HG02938 (cell line): ENCODE measurements at regions not wholly inside any gene's neighbourhood (a gene's known extent, or its start where the extent isn't known, plus 50 kb on each side); places are given as distances from the start of the nearest gene placed in this dataset.
"Not testable (repeated sequence)": the region's sequence is repeated elsewhere in the genome, so short reads cannot be mapped to it uniquely, and the experiment has no call there.

ENCODE experiments used
- ATAC-seq: cut with Tn5 transposase; IDR thresholded peaks from one replicate; pipeline ENCODE4 v1.9.1; 2021; ENCODE audit warnings: mild to moderate bottlenecking, moderate library complexity; ENCODE audit not compliant: unreplicated experiment

- ATAC-seq: no peak
Measured at GRCh38 chrY:12212394-12212793, 488.6 kb upstream of the USP9Y start.

GRCh38 chrY:12215564-12216022, 485.4 kb upstream of the USP9Y start:
- ATAC-seq: no peak

GRCh38 chrY:12230921-12231320, 470.1 kb upstream of the USP9Y start:
- no peak for ATAC-seq

GRCh38 chrY:12236399-12236798, 464.6 kb upstream of the USP9Y start:
- no peak for ATAC-seq

GRCh38 chrY:12240326-12240725, 460.7 kb upstream of the USP9Y start:
- ATAC-seq: not testable (repeated sequence)

GRCh38 chrY:12244146-12244545, 456.9 kb upstream of the USP9Y start:
- no peak for ATAC-seq

- no peak for ATAC-seq
Measured at GRCh38 chrY:12253756-12254155, 447.3 kb upstream of the USP9Y start.

- no peak for ATAC-seq
Measured at GRCh38 chrY:12271162-12271561, 429.9 kb upstream of the USP9Y start.

GRCh38 chrY:12285608-12286007, 415.4 kb upstream of the USP9Y start:
- ATAC-seq: no peak

GRCh38 chrY:12288919-12289318, 412.1 kb upstream of the USP9Y start:
- no peak for ATAC-seq

- ATAC-seq: no peak
Measured at GRCh38 chrY:12289415-12289814, 411.6 kb upstream of the USP9Y start.

- no peak for ATAC-seq
Measured at GRCh38 chrY:12292542-12292941, 408.5 kb upstream of the USP9Y start.

GRCh38 chrY:12296460-12296859, 404.6 kb upstream of the USP9Y start:
- no peak for ATAC-seq

GRCh38 chrY:12299796-12300195, 401.2 kb upstream of the USP9Y start:
- not testable (repeated sequence) for ATAC-seq

GRCh38 chrY:12303464-12303863, 397.6 kb upstream of the USP9Y start:
- no peak for ATAC-seq

- ATAC-seq: no peak
Measured at GRCh38 chrY:12305456-12305855, 395.6 kb upstream of the USP9Y start.

GRCh38 chrY:12309212-12309611, 391.8 kb upstream of the USP9Y start:
- ATAC-seq: no peak

GRCh38 chrY:12310832-12311231, 390.2 kb upstream of the USP9Y start:
- no peak for ATAC-seq

- no peak for ATAC-seq
Measured at GRCh38 chrY:12327751-12328150, 373.3 kb upstream of the USP9Y start.

- ATAC-seq: not testable (repeated sequence)
Measured at GRCh38 chrY:12331917-12332316, 369.1 kb upstream of the USP9Y start.

GRCh38 chrY:12343211-12343610, 357.8 kb upstream of the USP9Y start:
- no peak for ATAC-seq

GRCh38 chrY:12348181-12348580, 352.9 kb upstream of the USP9Y start:
- no peak for ATAC-seq

- ATAC-seq: no peak
Measured at GRCh38 chrY:12357204-12357603, 343.8 kb upstream of the USP9Y start.

GRCh38 chrY:12357655-12358054, 343.4 kb upstream of the USP9Y start:
- ATAC-seq: no peak
